HEK293T (cell line): ENCODE measurements at regions not wholly inside any gene's neighbourhood (a gene's known extent, or its start where the extent isn't known, plus 50 kb on each side); places are given as distances from the start of the nearest gene placed in this dataset.

Experiments
- BHLHE40 ChIP-seq: fragments of 450-650 bp; IDR thresholded peaks from 2 replicates; pipeline ENCODE4 v1.6.1; 2016; ENCODE audit warnings: mild to moderate bottlenecking, moderate library complexity, borderline replicate concordance
- NFRKB ChIP-seq: fragments of 450-650 bp; IDR thresholded peaks from 2 replicates; pipeline ENCODE4 v1.6.1; 2016; ENCODE audit warnings: mild to moderate bottlenecking, moderate library complexity
- ZNF384 ChIP-seq: fragments of 450-650 bp; IDR thresholded peaks from 2 replicates; pipeline ENCODE4 v1.6.1; 2016

DNA sequence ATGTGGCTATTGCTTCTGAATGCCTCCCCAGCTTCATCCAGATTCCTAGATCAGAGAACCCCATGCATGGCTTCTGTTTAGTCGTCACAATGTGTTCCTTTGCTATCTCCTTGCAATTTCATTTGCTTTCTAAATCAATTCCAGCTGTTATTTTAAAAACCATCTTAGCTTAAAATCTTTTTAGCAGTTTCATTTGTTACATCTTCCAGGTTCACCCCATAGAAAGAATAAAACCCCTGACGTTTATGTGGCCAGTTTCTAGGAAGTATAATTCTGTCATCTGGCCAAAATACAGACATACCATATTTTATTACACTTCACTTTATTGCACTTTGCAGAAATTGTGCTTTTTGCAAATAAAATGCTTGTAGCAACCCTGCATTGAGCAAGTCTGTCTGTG lies 278.4 kb downstream of the PTPRC start:
- TF ChIP-seq BHLHE40 (no peak), NFRKB (no peak), ZNF384 (no peak)
